ENCODE measurements at regions not wholly inside any gene's neighbourhood (a gene's known extent, or its start where the extent isn't known, plus 50 kb on each side); places are given as distances from the start of the nearest gene placed in this dataset.

DNA sequence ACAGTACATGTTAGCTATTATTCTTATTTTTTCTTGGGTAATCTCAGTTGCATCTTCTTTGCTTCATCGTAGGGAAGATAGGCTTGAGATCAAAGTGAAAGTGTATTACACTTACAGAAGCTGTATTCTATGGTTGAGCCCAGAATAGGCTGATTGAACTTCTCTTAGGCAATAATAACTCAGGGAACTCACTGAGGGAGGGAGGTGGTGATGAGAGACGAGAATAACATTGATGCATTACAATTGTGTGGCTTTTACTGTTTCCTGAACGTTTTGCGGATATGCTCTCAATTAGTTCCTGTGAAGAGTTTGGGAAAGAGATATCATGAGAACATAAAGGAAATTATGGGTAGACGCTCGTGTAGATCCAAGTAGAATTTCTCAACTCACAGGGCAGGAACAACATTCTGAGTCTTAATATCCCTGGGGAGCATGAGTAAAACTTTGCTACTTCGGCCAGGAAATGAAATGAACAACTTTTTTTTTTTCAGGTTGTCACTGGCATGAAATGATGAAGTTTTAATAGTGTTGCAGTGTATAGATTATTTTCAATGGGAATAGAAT lies 302.2 kb downstream of the TUSC7 start:
- DNase-seq (ENCODE audit: low spot score), result no peak
- TF ChIP-seq, protein P1, sequence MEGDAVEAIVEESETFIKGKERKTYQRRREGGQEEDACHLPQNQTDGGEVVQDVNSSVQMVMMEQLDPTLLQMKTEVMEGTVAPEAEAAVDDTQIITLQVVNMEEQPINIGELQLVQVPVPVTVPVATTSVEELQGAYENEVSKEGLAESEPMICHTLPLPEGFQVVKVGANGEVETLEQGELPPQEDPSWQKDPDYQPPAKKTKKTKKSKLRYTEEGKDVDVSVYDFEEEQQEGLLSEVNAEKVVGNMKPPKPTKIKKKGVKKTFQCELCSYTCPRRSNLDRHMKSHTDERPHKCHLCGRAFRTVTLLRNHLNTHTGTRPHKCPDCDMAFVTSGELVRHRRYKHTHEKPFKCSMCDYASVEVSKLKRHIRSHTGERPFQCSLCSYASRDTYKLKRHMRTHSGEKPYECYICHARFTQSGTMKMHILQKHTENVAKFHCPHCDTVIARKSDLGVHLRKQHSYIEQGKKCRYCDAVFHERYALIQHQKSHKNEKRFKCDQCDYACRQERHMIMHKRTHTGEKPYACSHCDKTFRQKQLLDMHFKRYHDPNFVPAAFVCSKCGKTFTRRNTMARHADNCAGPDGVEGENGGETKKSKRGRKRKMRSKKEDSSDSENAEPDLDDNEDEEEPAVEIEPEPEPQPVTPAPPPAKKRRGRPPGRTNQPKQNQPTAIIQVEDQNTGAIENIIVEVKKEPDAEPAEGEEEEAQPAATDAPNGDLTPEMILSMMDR (IDR thresholded peaks at IDR 0.05; ENCODE audit: extremely low read depth, missing control alignments), result no peak

GRCh38 chr3:117016378-117016777 lies 306.8 kb downstream of the TUSC7 start:
- TF ChIP-seq, protein P1 (IDR thresholded peaks at IDR 0.05; ENCODE audit: extremely low read depth, missing control alignments), result no peak
- no peak for DNase-seq (ENCODE audit: low spot score)

DNA sequence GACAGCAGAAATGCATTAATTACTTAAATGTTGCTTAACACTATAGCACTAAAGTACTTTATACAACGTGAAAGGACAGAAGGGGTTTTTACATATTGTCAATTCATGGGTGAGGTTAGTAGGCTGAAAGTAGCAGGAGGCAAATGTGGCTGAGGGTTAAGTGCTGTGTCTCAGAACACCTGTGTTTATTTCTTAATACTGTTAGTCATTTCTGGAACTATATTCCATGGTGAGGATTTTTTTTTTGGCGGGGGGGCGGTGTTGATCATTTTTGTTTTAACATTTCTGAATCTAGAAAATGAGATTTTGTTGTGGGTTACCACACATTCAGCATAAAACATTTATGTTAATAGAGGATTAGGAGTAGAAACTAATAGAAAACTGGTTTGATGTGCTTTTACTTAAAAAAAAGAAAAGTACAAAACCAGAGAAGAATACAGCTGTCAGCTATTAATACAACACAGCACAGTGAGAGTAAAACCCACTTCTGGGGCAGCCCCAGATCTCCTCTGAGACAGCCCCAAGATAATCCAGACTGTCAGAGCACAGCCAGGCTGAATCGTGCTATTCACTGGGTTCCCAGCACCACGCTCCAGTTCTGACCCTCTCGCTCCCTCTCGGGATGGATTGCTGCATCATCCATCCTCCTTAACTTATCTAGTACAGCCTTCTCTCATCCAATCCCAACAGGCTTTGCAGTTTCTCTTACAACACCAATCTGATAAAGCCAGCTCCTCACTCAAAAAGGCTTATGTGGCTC lies 307.7 kb downstream of the TUSC7 start:
- TF ChIP-seq, protein P1 (IDR thresholded peaks at IDR 0.05; ENCODE audit: extremely low read depth, missing control alignments), result no peak
- peak; percentile 17 for DNase-seq (ENCODE audit: low spot score)

DNA sequence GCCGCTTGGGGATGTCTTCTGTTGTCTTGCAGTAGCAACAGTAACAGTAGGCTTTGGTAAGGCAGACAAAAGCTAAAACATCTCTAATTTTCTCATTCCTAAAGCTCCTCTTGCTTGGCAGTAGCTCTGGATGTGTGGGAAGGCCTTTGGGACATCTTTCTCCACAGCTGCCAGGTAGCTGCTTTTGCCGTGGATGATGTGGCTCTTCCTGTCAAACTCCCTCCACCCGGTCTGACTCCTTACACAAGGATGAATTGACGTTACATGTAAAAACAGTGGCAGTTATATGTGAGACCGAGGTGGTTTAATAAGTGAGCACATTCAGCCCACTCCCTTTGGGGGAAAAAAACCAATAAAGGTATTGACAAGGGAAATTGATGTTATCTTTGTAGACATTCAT lies 309.1 kb downstream of the TUSC7 start:
- TF ChIP-seq, protein P1 (IDR thresholded peaks at IDR 0.05; ENCODE audit: extremely low read depth, missing control alignments), result no peak
- DNase-seq (ENCODE audit: low spot score), result no peak

GRCh38 chr3:117019082-117019713 lies 309.6 kb downstream of the TUSC7 start:
- DNase-seq (ENCODE audit: low spot score), result peak; percentile 48
- TF ChIP-seq, protein P1 (IDR thresholded peaks at IDR 0.05; ENCODE audit: extremely low read depth, missing control alignments), result peak; percentile 81

DNA sequence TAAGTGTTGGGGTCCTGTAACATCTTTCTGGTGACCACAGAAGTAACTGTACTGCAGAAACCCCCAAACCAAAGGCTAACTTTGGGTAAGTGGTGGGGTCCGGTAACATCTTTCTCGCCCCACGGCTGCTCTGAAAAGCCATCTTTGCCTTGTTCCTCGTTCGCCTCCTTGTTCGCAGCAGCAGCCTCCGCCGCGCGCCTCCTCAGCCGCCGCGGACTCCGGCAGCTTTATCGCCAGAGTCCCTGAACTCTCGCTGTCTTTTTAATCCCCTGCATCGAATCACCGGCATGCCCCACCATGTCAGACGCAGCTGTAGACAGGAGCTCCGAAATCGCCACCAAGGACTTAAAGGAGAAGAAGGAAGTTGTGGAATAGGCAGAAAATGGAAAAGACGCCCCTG lies 316.8 kb downstream of the TUSC7 start:
- DNase-seq (ENCODE audit: low spot score), result no peak
- TF ChIP-seq, protein P1 (IDR thresholded peaks at IDR 0.05; ENCODE audit: extremely low read depth, missing control alignments), result no peak

DNA sequence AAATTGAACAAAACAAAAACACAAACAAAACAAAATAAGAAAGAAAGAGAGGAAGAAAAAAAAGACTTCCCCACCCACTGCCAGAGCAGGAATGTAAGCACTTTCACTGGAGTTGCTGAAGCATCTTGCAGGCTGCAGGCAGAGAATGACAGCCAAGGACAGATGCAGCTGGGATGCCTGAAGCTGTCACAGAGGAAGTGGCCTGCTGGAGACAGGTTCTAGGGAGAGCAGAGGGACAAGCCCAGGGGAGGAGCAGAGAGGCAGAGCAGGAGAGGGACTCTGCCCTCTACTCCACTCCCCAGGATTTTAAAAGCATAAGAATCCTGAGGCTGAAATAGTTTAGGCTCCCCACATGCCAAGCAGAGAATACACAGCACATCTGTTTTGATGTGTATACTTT lies 326.2 kb downstream of the TUSC7 start:
- TF ChIP-seq, protein P1 (IDR thresholded peaks at IDR 0.05; ENCODE audit: extremely low read depth, missing control alignments), result no peak
- DNase-seq (ENCODE audit: low spot score), result no peak

Data from GM20000 (cell line).